ENCODE measurements at regions not wholly inside any gene's neighbourhood (a gene's known extent, or its start where the extent isn't known, plus 50 kb on each side); places are given as distances from the start of the nearest gene placed in this dataset.
"Not testable (repeated sequence)": the region's sequence is repeated elsewhere in the genome, so short reads cannot be mapped to it uniquely, and the experiment has no call there.

DNA sequence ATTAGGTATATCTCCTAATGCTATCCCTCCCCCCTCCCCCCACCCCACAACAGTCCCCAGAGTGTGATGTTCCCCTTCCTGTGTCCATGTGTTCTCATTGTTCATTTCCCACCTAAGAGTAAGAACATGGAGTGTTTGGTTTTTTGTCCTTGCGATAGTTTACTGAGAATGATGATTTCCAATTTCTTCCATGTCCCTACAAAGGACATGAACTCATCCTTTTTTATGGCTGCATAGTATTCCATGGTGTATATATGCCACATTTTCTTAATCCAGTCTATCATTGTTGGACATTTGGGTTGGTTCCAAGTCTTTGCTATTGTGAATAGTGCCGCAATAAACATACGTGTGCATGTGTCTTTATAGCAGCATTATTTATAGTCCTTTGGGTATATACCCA is 140.7 kb downstream of the SDHAF3 start:
- TF ChIP-seq, protein P1, sequence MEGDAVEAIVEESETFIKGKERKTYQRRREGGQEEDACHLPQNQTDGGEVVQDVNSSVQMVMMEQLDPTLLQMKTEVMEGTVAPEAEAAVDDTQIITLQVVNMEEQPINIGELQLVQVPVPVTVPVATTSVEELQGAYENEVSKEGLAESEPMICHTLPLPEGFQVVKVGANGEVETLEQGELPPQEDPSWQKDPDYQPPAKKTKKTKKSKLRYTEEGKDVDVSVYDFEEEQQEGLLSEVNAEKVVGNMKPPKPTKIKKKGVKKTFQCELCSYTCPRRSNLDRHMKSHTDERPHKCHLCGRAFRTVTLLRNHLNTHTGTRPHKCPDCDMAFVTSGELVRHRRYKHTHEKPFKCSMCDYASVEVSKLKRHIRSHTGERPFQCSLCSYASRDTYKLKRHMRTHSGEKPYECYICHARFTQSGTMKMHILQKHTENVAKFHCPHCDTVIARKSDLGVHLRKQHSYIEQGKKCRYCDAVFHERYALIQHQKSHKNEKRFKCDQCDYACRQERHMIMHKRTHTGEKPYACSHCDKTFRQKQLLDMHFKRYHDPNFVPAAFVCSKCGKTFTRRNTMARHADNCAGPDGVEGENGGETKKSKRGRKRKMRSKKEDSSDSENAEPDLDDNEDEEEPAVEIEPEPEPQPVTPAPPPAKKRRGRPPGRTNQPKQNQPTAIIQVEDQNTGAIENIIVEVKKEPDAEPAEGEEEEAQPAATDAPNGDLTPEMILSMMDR (IDR thresholded peaks at IDR 0.05): not testable (repeated sequence)
- TF ChIP-seq EP300 (IDR thresholded peaks at IDR 0.05; ENCODE audit: low read depth): not testable (repeated sequence)

All from transverse colon (tissue), 3 donors.